Activated CD8-positive, alpha-beta memory T cell treated with anti-CD3 and anti-CD28 coated beads, Interleukin-2, amount 50 U/mL, for 1 hour (primary cell): ENCODE measurements at regions not wholly inside any gene's neighbourhood (a gene's known extent, or its start where the extent isn't known, plus 50 kb on each side); places are given as distances from the start of the nearest gene placed in this dataset.

Experiments
- DNase-seq: peaks from one replicate; pipeline ENCODE4 v3.0.0-alpha.2; 2020; ENCODE audit errors: extremely low read depth

GRCh38 chr1:38117444-38117887 lies 70.9 kb upstream of the POU3F1 start:
- no peak for DNase-seq

- DNase-seq = no peak
These were observed 69.1 kb upstream of the POU3F1 start for GRCh38 chr1:38115682-38116202.

GRCh38 chr1:38115226-38115625 lies 68.6 kb upstream of the POU3F1 start:
- DNase-seq = no peak

DNA sequence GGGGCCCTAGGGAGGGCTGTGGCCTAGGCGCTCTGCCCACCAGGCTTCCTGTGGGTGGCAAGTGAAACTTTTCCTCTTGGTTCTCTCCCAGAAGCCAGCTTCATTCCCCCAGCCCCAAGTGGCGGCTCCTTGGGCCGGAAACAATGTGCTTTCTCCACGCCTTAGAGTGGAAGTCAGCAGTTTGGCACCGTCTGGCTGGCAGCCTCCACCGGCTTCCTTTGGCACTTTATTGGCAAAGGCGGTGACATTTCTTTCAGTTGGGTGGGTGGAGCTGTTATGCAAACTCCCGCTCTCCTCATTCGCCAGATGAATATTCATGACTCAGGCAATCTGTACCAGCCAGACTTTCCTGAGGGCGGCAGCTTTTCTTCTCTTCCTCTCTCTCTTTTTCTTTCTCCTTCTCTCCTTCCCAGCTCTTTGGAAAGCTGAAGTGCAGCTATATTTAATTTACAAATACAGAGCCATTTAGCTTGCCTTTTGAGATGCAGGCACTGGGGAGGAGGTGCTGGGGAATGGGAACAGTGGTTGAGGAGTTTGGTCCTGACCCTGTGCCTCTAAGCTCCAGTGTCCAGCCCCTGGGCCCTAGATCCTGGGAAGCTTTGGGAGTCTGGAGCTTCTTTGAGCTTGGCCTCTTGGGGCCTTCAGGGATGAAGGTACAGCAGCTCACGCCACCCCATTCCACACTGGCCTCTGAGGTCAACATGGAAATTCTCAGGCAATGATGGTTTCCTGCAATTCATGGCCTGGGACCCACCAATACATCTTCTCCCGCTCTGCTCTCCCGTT lies 67.8 kb upstream of the POU3F1 start:
- DNase-seq = no peak

DNA sequence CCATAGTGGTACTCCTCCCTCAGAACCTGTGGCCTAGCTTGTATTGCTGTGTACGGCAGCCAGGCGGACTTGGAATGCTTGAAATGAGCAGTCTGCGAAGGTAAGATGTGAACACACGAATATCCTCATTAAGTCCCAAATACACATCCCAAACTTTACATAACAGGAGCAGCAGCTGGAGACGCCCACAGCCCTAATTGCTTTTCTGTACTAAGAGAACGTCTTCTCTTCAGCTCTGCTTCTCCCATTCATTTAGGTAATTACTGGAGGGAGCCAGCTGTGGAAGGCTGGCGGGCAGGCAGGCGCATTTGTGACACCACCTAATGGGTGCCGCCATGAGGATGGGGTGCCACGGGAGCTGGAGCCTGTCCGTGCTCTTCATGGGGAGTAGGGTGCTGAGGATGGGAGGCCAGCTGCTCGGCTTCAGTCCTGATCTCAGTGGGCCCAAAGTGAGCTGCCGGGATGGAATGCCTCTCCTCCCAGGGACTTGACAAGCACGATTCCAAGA lies 66.6 kb upstream of the POU3F1 start:
- DNase-seq = no peak

- DNase-seq = no peak
These were observed 65.0 kb upstream of the POU3F1 start for GRCh38 chr1:38111589-38111988.

GRCh38 chr1:38105267-38105666 lies 58.7 kb upstream of the POU3F1 start:
- DNase-seq = no peak

DNA sequence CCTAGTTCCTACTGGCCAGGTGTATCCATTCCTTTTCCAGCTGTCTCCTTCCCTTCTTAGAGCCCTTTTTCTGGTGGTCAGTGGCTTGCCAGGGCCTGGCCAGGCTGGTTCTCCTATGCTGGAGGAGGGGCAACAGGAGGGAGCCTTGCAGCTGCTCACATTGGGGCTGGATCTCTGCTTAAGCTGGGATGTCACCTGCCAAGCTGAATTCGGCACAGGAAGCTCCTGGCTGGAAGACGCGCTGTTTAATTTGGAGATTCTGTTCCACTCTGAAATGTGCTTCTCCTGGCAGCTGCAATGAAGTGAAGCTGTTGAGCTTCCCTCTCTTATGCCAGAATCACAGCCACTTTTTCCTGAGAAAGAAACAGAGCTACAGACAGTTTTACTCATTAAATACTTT lies 56.0 kb upstream of the POU3F1 start:
- DNase-seq = no peak

DNA sequence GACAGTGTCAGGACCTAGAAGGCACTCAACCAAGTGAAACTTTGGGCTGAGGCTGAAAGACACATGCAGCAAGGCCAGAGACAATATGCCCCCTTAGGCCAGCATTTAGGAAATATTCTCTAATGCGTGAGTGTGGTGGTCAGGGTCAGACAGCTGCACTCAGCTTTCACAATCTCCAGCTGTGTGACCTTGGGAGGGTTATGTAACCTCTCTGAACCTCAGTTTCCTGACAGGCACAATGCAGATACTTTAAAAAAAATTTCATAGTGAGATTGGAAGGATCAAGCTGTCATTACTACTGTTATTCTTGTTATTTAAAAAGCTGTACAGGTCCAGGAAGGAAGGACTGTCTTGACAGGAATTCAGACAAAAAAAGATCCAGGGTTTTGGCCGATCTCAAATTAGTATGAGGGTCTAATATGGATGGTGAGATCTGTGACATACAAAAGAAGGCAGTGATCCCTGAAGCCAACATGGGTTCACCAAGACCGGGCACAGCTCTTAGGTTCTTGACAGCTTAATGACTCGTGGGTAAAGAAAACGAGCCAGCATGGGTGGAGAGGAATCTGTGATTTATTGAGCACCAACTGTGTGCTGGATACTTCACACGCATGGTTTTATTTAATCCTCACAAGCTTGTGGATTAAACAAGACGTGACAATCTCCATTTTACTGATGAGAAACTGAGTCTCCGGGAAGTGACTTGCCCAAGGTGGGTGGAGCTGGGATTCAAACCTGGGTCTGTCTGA lies 54.6 kb upstream of the POU3F1 start:
- no peak for DNase-seq

GRCh38 chr1:38098101-38098847 lies 51.7 kb upstream of the POU3F1 start:
- DNase-seq = no peak

GRCh38 chr1:38097284-38097898 lies 50.8 kb upstream of the POU3F1 start:
- no peak for DNase-seq
